HG02588 (cell line): ENCODE measurements at regions not wholly inside any gene's neighbourhood (a gene's known extent, or its start where the extent isn't known, plus 50 kb on each side); places are given as distances from the start of the nearest gene placed in this dataset.
"Not testable (repeated sequence)": the region's sequence is repeated elsewhere in the genome, so short reads cannot be mapped to it uniquely, and the experiment has no call there.

Experiments used
- ATAC-seq: cut with Tn5 transposase; IDR thresholded peaks from one replicate; pipeline ENCODE4 v1.9.1; 2021; ENCODE audit warnings: mild to moderate bottlenecking, moderate library complexity; ENCODE audit not compliant: unreplicated experiment

- ATAC-seq = no peak
Observed at GRCh38 chr9:115524453-115525059, 406.6 kb upstream of the TNC start.

GRCh38 chr9:115525111-115526058 is 407.4 kb upstream of the TNC start:
- ATAC-seq = no peak

- ATAC-seq = no peak
Observed at GRCh38 chr9:115531410-115532125, 413.6 kb upstream of the TNC start.

- ATAC-seq = no peak
Observed at GRCh38 chr9:115533511-115533910, 415.6 kb upstream of the TNC start.

- no peak for ATAC-seq
Observed at GRCh38 chr9:115540091-115540490, 422.1 kb upstream of the TNC start.

DNA sequence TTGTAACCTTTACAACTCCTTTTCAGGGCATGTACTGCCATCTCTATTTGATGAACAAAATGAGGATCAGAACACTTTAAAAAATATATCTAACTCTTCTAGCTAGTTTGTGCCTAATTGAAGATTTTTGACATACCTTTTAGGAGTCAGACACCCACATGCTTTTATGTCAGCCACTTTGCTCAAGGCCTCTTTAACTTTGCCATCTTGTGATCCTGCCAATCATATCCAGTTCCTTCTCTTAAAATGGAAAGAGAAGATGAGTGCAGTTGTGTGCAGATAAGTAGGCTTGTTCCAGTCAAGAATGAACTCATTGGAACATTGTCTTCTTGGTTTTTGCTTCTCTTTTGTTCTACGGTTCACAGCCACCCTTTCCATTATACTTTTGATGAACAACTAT is 425.6 kb upstream of the TNC start:
- no peak for ATAC-seq

DNA sequence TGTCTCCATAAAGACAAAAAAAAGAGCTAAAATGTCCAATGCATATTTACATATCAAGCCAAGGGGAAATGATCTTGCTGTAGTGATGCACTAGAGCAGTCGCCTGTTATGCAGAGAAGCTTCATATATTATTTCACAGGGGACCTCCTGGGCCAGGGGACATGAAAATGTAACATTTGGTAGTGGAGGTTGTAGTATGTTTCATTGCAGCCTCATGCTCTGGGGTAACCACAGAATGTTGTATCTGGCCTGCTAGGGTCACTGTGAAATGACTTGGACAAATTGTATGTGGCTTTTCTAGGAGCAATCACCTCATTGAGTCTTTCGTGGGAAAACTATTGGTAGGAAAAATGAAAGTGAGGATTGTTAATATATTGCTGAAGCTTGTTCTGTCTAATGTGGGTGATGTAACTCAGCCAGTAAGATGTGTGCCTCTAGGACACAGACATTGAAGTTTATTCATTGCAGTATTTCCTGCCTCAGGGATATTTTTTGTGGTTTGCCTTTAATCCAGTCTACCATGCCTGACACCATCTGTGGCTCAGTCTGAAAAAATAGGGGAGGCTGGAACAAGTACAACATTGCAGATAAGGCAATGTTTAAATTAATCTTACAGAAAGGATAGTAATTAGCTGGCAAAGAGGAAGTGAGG is 430.8 kb upstream of the TNC start:
- ATAC-seq = no peak

GRCh38 chr9:115551396-115551795 is 433.4 kb upstream of the TNC start:
- ATAC-seq = no peak

DNA sequence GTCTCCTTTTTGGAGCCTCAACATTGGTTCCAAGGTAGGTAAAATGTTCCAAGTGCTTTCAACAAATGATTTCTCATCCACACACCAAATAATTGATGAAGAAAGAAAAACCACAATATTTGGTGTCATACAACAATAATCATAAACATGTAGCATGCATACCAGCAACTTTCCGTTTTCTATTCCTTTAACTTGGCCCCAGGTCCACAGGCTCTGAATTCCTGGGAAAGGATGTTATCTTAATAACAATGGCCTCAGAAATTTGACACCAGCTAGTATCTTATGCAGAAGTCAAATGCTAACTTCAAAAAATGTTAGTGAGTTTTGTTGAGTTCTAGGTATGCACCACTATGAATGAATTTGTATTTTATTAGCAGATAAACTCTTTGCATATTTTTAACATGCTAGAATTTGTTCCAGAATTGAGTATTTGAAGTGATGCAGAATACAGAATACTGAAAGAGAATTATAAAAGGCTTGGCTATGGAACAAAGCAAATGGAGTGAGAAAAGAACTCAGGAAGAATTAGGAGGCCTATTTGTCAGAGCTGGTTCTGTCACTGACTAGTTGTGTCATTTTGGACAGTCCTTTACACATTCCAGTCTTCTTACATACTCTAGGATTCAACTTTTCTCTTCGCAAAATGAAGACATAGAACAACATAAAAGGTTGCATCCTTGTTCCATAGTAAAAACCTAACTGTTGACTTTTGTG is 435.3 kb upstream of the TNC start:
- ATAC-seq = no peak

GRCh38 chr9:115556432-115556831 is 438.5 kb upstream of the TNC start:
- ATAC-seq = no peak

GRCh38 chr9:115575147-115575546 is 457.2 kb upstream of the TNC start:
- no peak for ATAC-seq

GRCh38 chr9:115585458-115585857 is 467.5 kb upstream of the TNC start:
- not testable (repeated sequence) for ATAC-seq

GRCh38 chr9:115587310-115587709 is 469.4 kb upstream of the TNC start:
- no peak for ATAC-seq

GRCh38 chr9:115590011-115590410 is 472.1 kb upstream of the TNC start:
- no peak for ATAC-seq

- ATAC-seq = no peak
Observed at GRCh38 chr9:115591584-115591984, 473.6 kb upstream of the TNC start.

GRCh38 chr9:115593587-115594091 is 475.7 kb upstream of the TNC start:
- no peak for ATAC-seq

GRCh38 chr9:115594557-115594956 is 476.6 kb upstream of the TNC start:
- no peak for ATAC-seq

- ATAC-seq = no peak
Observed at GRCh38 chr9:115596021-115596745, 478.2 kb upstream of the TNC start.

GRCh38 chr9:115596746-115597080 is 478.8 kb upstream of the TNC start:
- ATAC-seq = no peak
